Heart right ventricle (tissue), 16 donors: ENCODE measurements at regions not wholly inside any gene's neighbourhood (a gene's known extent, or its start where the extent isn't known, plus 50 kb on each side); places are given as distances from the start of the nearest gene placed in this dataset.

Experiments used
- ATAC-seq, 8 donors: fragments of 200-7000 bp; cut with Tn5 transposase; one replicate each; pipeline ENCODE4 v1.9.1; 2020; ENCODE audit warnings: mild to moderate bottlenecking in 8 of 8, moderate library complexity in 8 of 8, moderate number of reproducible peaks in 1 of 8
- DNase-seq, 2 donors: peaks; one replicate each; pipeline ENCODE4 v3.0.0-alpha.2; 2020
- H3K27ac ChIP-seq, 10 donors: fragments of 200-600 bp; sonication (generic) in 2 of 10; one replicate each; pipeline versions ENCODE4 v1.5.0 to v1.8.0; 2020 to 2022; ENCODE audit warnings: mild to moderate bottlenecking in 3 of 10
- H3K27me3 ChIP-seq, 7 donors: fragments of 200-600 bp; one replicate each; pipeline ENCODE4 v1.8.0; 2021 to 2022; ENCODE audit warnings: mild to moderate bottlenecking in 2 of 7
- H3K36me3 ChIP-seq, 9 donors: fragments of 200-600 bp; sonication (generic) in 1 of 9; one replicate each; pipeline versions ENCODE4 v1.5.0 to v1.8.0; 2020 to 2022; ENCODE audit warnings: mild to moderate bottlenecking in 2 of 9
- H3K4me1 ChIP-seq, 9 donors: fragments of 200-600 bp; sonication (generic) in 1 of 9; one replicate each; pipeline versions ENCODE4 v1.5.0 to v1.8.0; 2020 to 2022; ENCODE audit warnings: mild to moderate bottlenecking in 4 of 9
- H3K4me3 ChIP-seq, 10 donors: fragments of 200-600 bp; sonication (generic) in 2 of 10; one replicate each; pipeline versions ENCODE4 v1.5.0 to v1.8.0; 2020 to 2022; ENCODE audit warnings: mild to moderate bottlenecking in 7 of 10, moderate library complexity in 2 of 10
- H3K9me3 ChIP-seq, 11 donors: fragments of 200-600 bp in 10 of 11; sonication (generic) in 2 of 11; one replicate each; pipeline versions ENCODE4 v1.5.0 to v1.8.0; 2013 to 2022; ENCODE audit warnings: mild to moderate bottlenecking in 2 of 11, control low read depth in 1 of 11, moderate library complexity in 1 of 11
- WGBS, 2 donors: extraction: QIAGEN DNeasy Blood & Tissue Kit; methylation state at CpG; one replicate each; pipeline ENCODE4 v1.1.7; 2013; ENCODE audit warnings: inconsistent platforms in 1 of 2; 5-methylcytosine and 5-hydroxymethylcytosine counted together
- intact Hi-C, 10 donors: fragments of 100-400 bp; cut with DNase I; formaldehyde crosslinking; loops; one replicate each; pipeline versions ENCODE4 v1.11.1 to v1.14.2; 2022
- TF ChIP-seq, protein P1 (sequence below), 9 donors: fragments of 200-600 bp; sonication (generic) in 2 of 9; IDR thresholded peaks; one replicate each; pipeline versions ENCODE4 v1.5.0 to v1.8.0; 2021 to 2022; ENCODE audit warnings: antibody characterized with exemption in 9 of 9, mild to moderate bottlenecking in 5 of 9, moderate library complexity in 1 of 9
- donor health status: Arrhythmogenic right ventricular cardiomyopathy.
- donor health status: ischemic (EF 13 %, LVEDD 7.1; RV severe dilation, severe dysfunction).
- donor health status: healthy with polysubstance abuse.
- donor health status: DM: no; HTN: yes; CAD: no.
- donor health status: DM: no; HTN: no; CAD: no.
- donor health status: ischemic (EF 25% LVEDD 6.9; RV normal size, moderate dysfunction).
- donor health status: ischemic (EF 25% LVEDD 5.7; RV mildly dilated, moderate dysfunction).
- donor health status: healthy.
- donor health status: DM: yes; HTN: yes; CAD: no.
- donor health status: Ischemic cardiomyopathy.
- donor health status: ischemic (EF 35%, LVEDD 5.7; RV mildly dilated, moderate dysfunction).
- donor health status: nonischemic (EF 11% LVEDD 7.7; RV severe dilation, severe dysfunction).
- donor health status: DM: yes; HTN: yes; CAD: no.
- donor health status: PGD.
- donor health status: ischemic (EF 29% LVEDD 5.4; RV normal size, mild dysfunction).
- donor health status: nonischemic (EF 23%, LVEDD 6.1; RV moderate dilation, normal function).

DNA sequence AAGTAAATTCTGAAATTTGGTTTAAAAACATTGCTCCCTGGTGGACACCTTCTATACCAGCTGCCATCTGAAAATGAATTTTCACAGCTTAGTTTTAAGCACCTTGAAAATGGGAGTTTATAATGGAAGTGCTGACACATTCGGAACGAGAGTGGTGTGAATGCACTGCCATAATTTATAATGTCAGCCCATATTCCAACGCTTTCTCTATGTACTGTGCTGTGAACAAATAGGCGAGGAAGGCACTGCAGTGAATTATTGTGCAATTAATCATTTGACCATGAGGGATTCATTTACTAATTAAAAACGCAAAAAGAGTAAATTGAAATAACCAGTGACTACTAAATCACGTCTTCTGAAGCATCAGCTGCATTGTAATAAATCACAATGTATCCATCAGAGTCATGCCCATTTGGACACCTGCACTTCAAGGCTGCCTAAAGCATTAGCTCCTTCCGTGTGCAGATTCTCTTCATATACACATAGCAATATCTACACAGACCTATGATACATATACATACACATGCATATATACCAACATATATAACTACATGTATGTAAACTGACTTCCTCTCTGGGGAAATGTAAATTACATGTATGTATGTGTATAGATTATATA, 699.8 kb downstream of the GALR1 start:
- DNase-seq = no peak
- Histone ChIP-seq H3K27me3 (peaks cover 0 to 10% (median 0%) of the 10 kb centered on the region in 7 donors), H3K4me3 (no peak overlapping the region), H3K9me3 (peaks cover 0 to 15% (median 3%) of the 10 kb centered on the region in 11 donors), H3K4me1 (no peaks in the 10 kb centered on the region), H3K27ac (no peak overlapping the region), H3K36me3 (no peaks in the 10 kb centered on the region)
- TF ChIP-seq, protein P1, sequence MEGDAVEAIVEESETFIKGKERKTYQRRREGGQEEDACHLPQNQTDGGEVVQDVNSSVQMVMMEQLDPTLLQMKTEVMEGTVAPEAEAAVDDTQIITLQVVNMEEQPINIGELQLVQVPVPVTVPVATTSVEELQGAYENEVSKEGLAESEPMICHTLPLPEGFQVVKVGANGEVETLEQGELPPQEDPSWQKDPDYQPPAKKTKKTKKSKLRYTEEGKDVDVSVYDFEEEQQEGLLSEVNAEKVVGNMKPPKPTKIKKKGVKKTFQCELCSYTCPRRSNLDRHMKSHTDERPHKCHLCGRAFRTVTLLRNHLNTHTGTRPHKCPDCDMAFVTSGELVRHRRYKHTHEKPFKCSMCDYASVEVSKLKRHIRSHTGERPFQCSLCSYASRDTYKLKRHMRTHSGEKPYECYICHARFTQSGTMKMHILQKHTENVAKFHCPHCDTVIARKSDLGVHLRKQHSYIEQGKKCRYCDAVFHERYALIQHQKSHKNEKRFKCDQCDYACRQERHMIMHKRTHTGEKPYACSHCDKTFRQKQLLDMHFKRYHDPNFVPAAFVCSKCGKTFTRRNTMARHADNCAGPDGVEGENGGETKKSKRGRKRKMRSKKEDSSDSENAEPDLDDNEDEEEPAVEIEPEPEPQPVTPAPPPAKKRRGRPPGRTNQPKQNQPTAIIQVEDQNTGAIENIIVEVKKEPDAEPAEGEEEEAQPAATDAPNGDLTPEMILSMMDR (IDR thresholded peaks at IDR 0.05) = no peak
- WGBS, 2 donors = 78 to 79% methylated on average over 7 of the region's 7 CpGs
- intact Hi-C loops = no loop called here
- no peak for ATAC-seq

DNA sequence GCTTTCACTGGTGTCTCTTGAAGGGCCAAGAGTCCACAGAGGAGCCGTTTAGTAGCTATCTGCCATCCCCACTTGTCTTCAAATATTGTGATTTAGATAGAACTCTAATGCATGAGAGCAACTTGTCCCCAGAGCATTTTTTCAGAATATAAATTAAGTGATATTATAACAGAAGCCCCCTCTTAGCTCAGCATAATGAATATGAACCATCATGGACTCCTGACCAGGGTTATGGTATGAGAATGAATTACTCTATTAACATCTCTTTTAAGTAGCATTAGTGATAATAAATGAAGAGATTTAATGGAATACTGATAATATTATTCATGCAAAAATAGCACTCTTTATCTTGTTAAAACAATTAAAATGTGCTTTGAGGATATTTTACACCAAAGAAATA, 709.6 kb downstream of the GALR1 start:
- H3K4me3 ChIP-seq = no peak overlapping the region
- no peaks in the 10 kb centered on the region for H3K9me3 ChIP-seq
- DNase-seq = no peak
- no peak overlapping the region for H3K27ac ChIP-seq
- TF ChIP-seq, protein P1 (IDR thresholded peaks at IDR 0.05) = no peak
- 68 to 78% methylated on average over 1 of the region's 1 CpG for WGBS, 2 donors
- no peak for ATAC-seq
- no peaks in the 10 kb centered on the region for H3K4me1 ChIP-seq
- intact Hi-C loops = loop anchor here in 1 of 10 donors (2.0 kb wide), 1 partner anchor 18 kb away; no protein-coding TSS in a partner anchor
- peaks cover 0 to 6% (median 0%) of the 10 kb centered on the region in 7 donors for H3K27me3 ChIP-seq
- H3K36me3 ChIP-seq = no peaks in the 10 kb centered on the region

DNA sequence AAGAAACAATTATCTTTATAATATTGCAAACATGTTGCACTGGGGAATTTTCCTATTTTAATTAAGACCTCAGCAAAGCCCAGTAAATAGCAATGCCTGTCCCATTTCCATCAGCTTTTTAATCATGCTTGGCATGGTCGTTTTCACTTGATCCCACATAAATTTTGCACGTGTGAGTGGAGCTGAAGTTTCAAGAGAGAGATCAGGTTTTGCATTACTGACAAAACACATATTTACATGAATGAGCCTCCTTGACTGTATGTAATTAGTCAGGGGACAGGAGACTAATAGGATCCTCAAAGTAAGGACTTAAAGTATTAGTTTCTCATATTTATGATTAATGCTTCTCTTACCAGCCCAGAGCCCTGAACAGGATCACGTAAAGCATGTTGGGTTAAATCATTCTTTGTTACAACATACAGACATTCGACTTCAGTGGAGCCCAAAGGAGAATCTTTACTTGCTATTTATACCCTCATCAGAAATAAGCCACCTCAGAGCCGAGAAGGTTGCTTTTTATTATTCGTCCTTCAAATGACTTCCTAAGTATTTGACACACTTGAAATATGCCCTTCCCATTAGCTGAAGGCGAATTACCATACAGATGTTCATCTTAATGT, 711.3 kb downstream of the GALR1 start:
- Histone ChIP-seq H3K27me3 (peaks cover 0 to 6% (median 0%) of the 10 kb centered on the region in 7 donors), H3K4me3 (no peak overlapping the region), H3K27ac (no peak overlapping the region), H3K36me3 (no peaks in the 10 kb centered on the region), H3K4me1 (no peaks in the 10 kb centered on the region), H3K9me3 (peaks cover 0 to 7% (median 0%) of the 10 kb centered on the region in 11 donors)
- 67 to 76% methylated on average over 7 of the region's 7 CpGs for WGBS, 2 donors
- intact Hi-C loops = no loop called here
- ATAC-seq (no peak), DNase-seq (no peak)
- TF ChIP-seq, protein P1 (IDR thresholded peaks at IDR 0.05) = no peak

GRCh38 chr18:77967071-77967470, 717.4 kb downstream of the GALR1 start:
- intact Hi-C loops = no loop called here
- Histone ChIP-seq H3K27ac (no peak overlapping the region), H3K4me3 (no peak overlapping the region), H3K4me1 (no peaks in the 10 kb centered on the region), H3K9me3 (peaks cover 0 to 7% (median 0%) of the 10 kb centered on the region in 11 donors), H3K36me3 (no peaks in the 10 kb centered on the region), H3K27me3 (peaks cover 0 to 6% (median 0%) of the 10 kb centered on the region in 7 donors)
- WGBS, 2 donors = 66 to 67% methylated on average over 5 of the region's 5 CpGs
- no peak for DNase-seq
- ATAC-seq = no peak
- TF ChIP-seq, protein P1 (IDR thresholded peaks at IDR 0.05) = no peak
